HEK293 (cell line): ENCODE measurements at regions not wholly inside any gene's neighbourhood (a gene's known extent, or its start where the extent isn't known, plus 50 kb on each side); places are given as distances from the start of the nearest gene placed in this dataset.

ENCODE experiments used
- CTCF ChIA-PET: fragments of 350-600 bp; formaldehyde crosslinking; extraction: SDS; loops from one replicate; lab custom pipeline; 2021; ENCODE audit warnings: antibody characterized with exemption; lab: Yijun Ruan, JAX
- POLR2A ChIA-PET: fragments of 300-600 bp; formaldehyde crosslinking; extraction: SDS; loops from one replicate; lab custom pipeline; 2020; ENCODE audit warnings: antibody characterized with exemption, inconsistent platforms; lab: Yijun Ruan, JAX
- H3K27ac ChIP-seq: fragments of 200-500 bp; sonication (Bioruptor generic); 2 replicates; pipeline ENCODE4 v1.5.1; 2014; ENCODE audit warnings: low read depth, low read length, control low read depth, inconsistent platforms; ENCODE audit errors: extremely low read depth
- H3K36me3 ChIP-seq, 2 experiments: fragments of 200-500 bp in 1 of 2; sonication (Bioruptor generic) in 1 of 2; 1 replicate in 1 of 2; 2 replicates in 1 of 2; pipeline ENCODE4 v1.5.1; 2014 to 2017; ENCODE audit warnings: inconsistent platforms in 2 of 2, low read length in 2 of 2; ENCODE audit not compliant: control insufficient read depth in 2 of 2, insufficient read depth in 1 of 2
- H3K4me1 ChIP-seq: fragments of 200-500 bp; sonication (Bioruptor generic); 2 replicates; pipeline ENCODE4 v1.5.1; 2014; ENCODE audit warnings: mild to moderate bottlenecking, low read length, inconsistent platforms; ENCODE audit not compliant: control insufficient read depth, insufficient read depth
- H3K4me3 ChIP-seq: 2 replicates; pipeline ENCODE4 v1.5.1; 2011; ENCODE audit warnings: low read depth, mild to moderate bottlenecking, control low read depth, low read length, moderate library complexity
- H3K9me3 ChIP-seq: fragments of 200-500 bp; sonication (Bioruptor generic); 2 replicates; pipeline ENCODE4 v1.5.1; 2014; ENCODE audit warnings: low read depth, low read length, inconsistent platforms; ENCODE audit not compliant: control insufficient read depth, insufficient read depth
- EGR2 ChIP-seq: fragments of 450-650 bp; formaldehyde crosslinking; IDR thresholded peaks from 2 replicates; pipeline ENCODE4 v1.5.1; 2016; ENCODE audit warnings: low read depth, missing biosample characterization, missing genetic modification characterization
- KLF10 ChIP-seq: fragments of 450-650 bp; IDR thresholded peaks from 2 replicates; pipeline ENCODE4 v1.5.1; 2018; ENCODE audit warnings: missing biosample characterization, mild to moderate bottlenecking, missing genetic modification characterization
- KLF9 ChIP-seq: fragments of 450-650 bp; formaldehyde crosslinking; IDR thresholded peaks from 2 replicates; pipeline ENCODE4 v1.5.1; 2016; ENCODE audit warnings: missing biosample characterization, missing genetic modification characterization, low read depth
- OSR2 ChIP-seq: fragments of 450-650 bp; formaldehyde crosslinking; IDR thresholded peaks from 2 replicates; pipeline ENCODE4 v1.5.1; 2016; ENCODE audit warnings: missing biosample characterization, missing genetic modification characterization
- SALL2 ChIP-seq: fragments of 450-650 bp; formaldehyde crosslinking; IDR thresholded peaks from 2 replicates; pipeline ENCODE4 v1.5.0; 2017; ENCODE audit warnings: missing biosample characterization, mild to moderate bottlenecking, missing genetic modification characterization, borderline replicate concordance
- SCRT1 ChIP-seq: fragments of 450-650 bp; formaldehyde crosslinking; IDR thresholded peaks from 2 replicates; pipeline ENCODE4 v1.5.1; 2016; ENCODE audit warnings: missing biosample characterization, missing genetic modification characterization, borderline replicate concordance
- SCRT2 ChIP-seq: fragments of 450-650 bp; formaldehyde crosslinking; IDR thresholded peaks from 2 replicates; pipeline ENCODE4 v1.5.1; 2016; ENCODE audit warnings: missing biosample characterization, missing genetic modification characterization
- SP7 ChIP-seq: fragments of 450-650 bp; formaldehyde crosslinking; IDR thresholded peaks from 2 replicates; pipeline ENCODE4 v1.5.1; 2016; ENCODE audit warnings: missing biosample characterization, missing genetic modification characterization
- ZFP69B ChIP-seq: fragments of 450-650 bp; formaldehyde crosslinking; IDR thresholded peaks from 2 replicates; pipeline ENCODE4 v1.5.1; 2016; ENCODE audit warnings: missing biosample characterization, missing genetic modification characterization
- ZNF10 ChIP-seq: fragments of 450-650 bp; formaldehyde crosslinking; IDR thresholded peaks from 2 replicates; pipeline ENCODE4 v1.5.1; 2017; ENCODE audit warnings: missing biosample characterization, missing genetic modification characterization
- ZNF133 ChIP-seq: fragments of 450-650 bp; formaldehyde crosslinking; IDR thresholded peaks from 2 replicates; pipeline ENCODE4 v1.5.1; 2016; ENCODE audit warnings: missing biosample characterization, missing genetic modification characterization
- ZNF175 ChIP-seq: fragments of 450-650 bp; formaldehyde crosslinking; IDR thresholded peaks from 2 replicates; pipeline ENCODE4 v1.5.1; 2016; ENCODE audit warnings: missing biosample characterization, missing genetic modification characterization
- ZNF214 ChIP-seq: fragments of 450-650 bp; formaldehyde crosslinking; IDR thresholded peaks from 2 replicates; pipeline ENCODE4 v1.5.1; 2017; ENCODE audit warnings: missing biosample characterization, mild to moderate bottlenecking, missing genetic modification characterization, borderline replicate concordance
- ZNF23 ChIP-seq: fragments of 450-650 bp; formaldehyde crosslinking; IDR thresholded peaks from 2 replicates; pipeline ENCODE4 v1.5.1; 2016; ENCODE audit warnings: missing biosample characterization, missing genetic modification characterization, borderline replicate concordance
- ZNF280C ChIP-seq: fragments of 450-650 bp; formaldehyde crosslinking; IDR thresholded peaks from 2 replicates; pipeline ENCODE4 v1.5.1; 2016; ENCODE audit warnings: missing biosample characterization, missing genetic modification characterization
- ZNF350 ChIP-seq: fragments of 450-650 bp; formaldehyde crosslinking; IDR thresholded peaks from 2 replicates; pipeline ENCODE4 v1.5.0; 2017; ENCODE audit warnings: missing biosample characterization, mild to moderate bottlenecking, missing genetic modification characterization
- ZNF416 ChIP-seq: fragments of 450-650 bp; formaldehyde crosslinking; IDR thresholded peaks from 2 replicates; pipeline ENCODE4 v1.5.1; 2016; ENCODE audit warnings: missing biosample characterization, missing genetic modification characterization
- ZNF433 ChIP-seq: fragments of 450-650 bp; formaldehyde crosslinking; IDR thresholded peaks from 2 replicates; pipeline ENCODE4 v1.5.1; 2016; ENCODE audit warnings: missing biosample characterization, missing genetic modification characterization, low read depth
- ZNF529 ChIP-seq: fragments of 450-650 bp; formaldehyde crosslinking; IDR thresholded peaks from 2 replicates; pipeline ENCODE4 v1.5.1; 2017; ENCODE audit warnings: missing genetic modification characterization, missing biosample characterization; ENCODE audit not compliant: insufficient replicate concordance
- ZNF585B ChIP-seq: fragments of 450-650 bp; formaldehyde crosslinking; IDR thresholded peaks from 2 replicates; pipeline ENCODE4 v1.5.1; 2016; ENCODE audit warnings: missing biosample characterization, missing genetic modification characterization
- ZNF624 ChIP-seq: fragments of 450-650 bp; formaldehyde crosslinking; IDR thresholded peaks from 2 replicates; pipeline ENCODE4 v1.5.1; 2017; ENCODE audit warnings: missing biosample characterization, missing genetic modification characterization
- ZNF654 ChIP-seq: fragments of 450-650 bp; formaldehyde crosslinking; IDR thresholded peaks from 2 replicates; pipeline ENCODE4 v1.5.1; 2016; ENCODE audit warnings: low read depth, missing biosample characterization, missing genetic modification characterization
- ZNF658 ChIP-seq: fragments of 450-650 bp; formaldehyde crosslinking; IDR thresholded peaks from 2 replicates; pipeline ENCODE4; 2016; ENCODE audit warnings: missing biosample characterization, missing genetic modification characterization
- ZNF768 ChIP-seq: fragments of 450-650 bp; formaldehyde crosslinking; IDR thresholded peaks from 2 replicates; pipeline ENCODE4 v1.5.1; 2018; ENCODE audit warnings: missing biosample characterization, mild to moderate bottlenecking, missing genetic modification characterization
- ZNF776 ChIP-seq: fragments of 450-650 bp; formaldehyde crosslinking; IDR thresholded peaks from 2 replicates; pipeline ENCODE4 v1.5.0; 2017; ENCODE audit warnings: missing biosample characterization, missing genetic modification characterization, borderline replicate concordance
- TF ChIP-seq, protein P1 (sequence below): fragments of 450-650 bp; formaldehyde crosslinking; IDR thresholded peaks from 2 replicates; pipeline ENCODE4 v1.5.0; 2017; ENCODE audit warnings: missing biosample characterization, missing genetic modification characterization, borderline replicate concordance

- TF ChIP-seq ZNF10 (no peak), ZNF433 (tag by site-specific recombination) (no peak), SCRT2 (peak; percentile 46), OSR2 (tag by site-specific recombination) (no peak), KLF9 (tag by site-specific recombination) (no peak)
These were observed 177.9 kb upstream of the ZNF184 start (continued) for GRCh38 chr6:27650620-27651370.

DNA sequence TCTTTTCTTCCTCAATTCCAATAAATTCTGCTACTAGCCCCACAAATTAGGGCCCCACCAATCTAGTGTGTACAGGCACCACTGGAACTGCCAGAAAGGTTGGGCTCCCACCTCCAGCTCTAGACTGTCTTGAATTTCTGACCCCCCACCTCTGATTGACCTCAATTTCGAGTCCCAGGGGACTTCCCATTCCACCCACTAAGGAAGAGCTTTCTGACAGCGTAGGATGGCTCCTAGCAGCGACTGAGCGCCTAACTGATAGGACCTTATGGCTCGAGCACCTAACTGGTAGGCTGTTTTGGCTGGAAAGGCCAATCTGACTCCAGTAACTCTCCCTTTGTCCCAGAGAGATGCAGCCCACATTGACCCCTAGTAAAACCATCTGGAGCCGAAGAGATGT is 171.6 kb upstream of the ZNF184 start:
- H3K4me1 ChIP-seq, result no peaks in the 10 kb centered on the region
- no peak overlapping the region for H3K27ac ChIP-seq
- CTCF ChIA-PET, result interaction anchor here (0.6 to 2.0 kb wide), 4 partner anchors 12 to 29 kb away, joined by 3 to 8 read pairs (median 4); no protein-coding TSS in a partner anchor
- TF ChIP-seq ZNF624 (no peak), SALL2 (tag by site-specific recombination) (no peak), ZNF529 (tag by site-specific recombination) (no peak), ZFP69B (no peak), ZNF768 (no peak), EGR2 (tag by site-specific recombination) (peak; percentile 56; the same call in 1 of the 2 replicates)
- TF ChIP-seq, protein P1, sequence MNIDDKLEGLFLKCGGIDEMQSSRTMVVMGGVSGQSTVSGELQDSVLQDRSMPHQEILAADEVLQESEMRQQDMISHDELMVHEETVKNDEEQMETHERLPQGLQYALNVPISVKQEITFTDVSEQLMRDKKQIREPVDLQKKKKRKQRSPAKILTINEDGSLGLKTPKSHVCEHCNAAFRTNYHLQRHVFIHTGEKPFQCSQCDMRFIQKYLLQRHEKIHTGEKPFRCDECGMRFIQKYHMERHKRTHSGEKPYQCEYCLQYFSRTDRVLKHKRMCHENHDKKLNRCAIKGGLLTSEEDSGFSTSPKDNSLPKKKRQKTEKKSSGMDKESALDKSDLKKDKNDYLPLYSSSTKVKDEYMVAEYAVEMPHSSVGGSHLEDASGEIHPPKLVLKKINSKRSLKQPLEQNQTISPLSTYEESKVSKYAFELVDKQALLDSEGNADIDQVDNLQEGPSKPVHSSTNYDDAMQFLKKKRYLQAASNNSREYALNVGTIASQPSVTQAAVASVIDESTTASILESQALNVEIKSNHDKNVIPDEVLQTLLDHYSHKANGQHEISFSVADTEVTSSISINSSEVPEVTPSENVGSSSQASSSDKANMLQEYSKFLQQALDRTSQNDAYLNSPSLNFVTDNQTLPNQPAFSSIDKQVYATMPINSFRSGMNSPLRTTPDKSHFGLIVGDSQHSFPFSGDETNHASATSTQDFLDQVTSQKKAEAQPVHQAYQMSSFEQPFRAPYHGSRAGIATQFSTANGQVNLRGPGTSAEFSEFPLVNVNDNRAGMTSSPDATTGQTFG (tag by site-specific recombination), result no peak
- TF ChIP-seq, all 188 proteins: peak for 1
- Histone ChIP-seq H3K9me3 (no peaks in the 10 kb centered on the region), H3K36me3 (no peaks in the 10 kb centered on the region), H3K4me3 (no peak overlapping the region)
- POLR2A ChIA-PET, result no interaction called here

DNA sequence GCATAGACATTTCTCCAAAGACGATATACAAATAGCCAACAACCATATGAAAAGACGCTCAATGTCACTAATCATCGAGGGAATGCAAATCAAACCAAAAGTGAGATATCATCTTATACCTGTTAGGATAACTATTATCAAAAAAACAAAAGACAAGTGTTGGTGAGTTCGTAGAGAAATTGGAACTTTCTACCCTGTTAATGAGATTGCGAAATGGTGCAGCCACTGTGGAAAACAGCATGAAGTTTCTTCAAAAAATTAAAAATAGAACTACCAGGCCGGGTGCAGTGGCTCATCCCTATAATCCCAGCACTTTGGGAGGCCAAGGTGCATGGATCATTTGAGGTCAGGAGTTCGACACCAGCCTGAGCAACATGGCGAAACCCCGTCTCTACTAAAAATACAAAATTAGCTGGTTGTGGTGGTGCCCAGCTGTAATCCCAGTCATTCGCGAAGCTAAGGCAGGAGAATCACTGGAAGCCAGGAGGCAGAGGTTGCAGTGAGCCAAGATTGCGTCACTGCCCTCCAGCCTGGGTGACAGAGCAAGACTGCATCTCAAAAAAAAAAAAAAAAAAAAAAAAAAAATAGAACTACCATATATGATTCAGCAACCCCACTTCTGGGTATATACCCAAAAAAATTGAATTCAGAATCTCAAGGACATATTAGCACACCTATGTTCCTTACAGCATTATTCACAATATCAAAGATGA is 170.0 kb upstream of the ZNF184 start:
- Histone ChIP-seq H3K27ac (no peak overlapping the region), H3K4me3 (no peak overlapping the region), H3K4me1 (no peaks in the 10 kb centered on the region), H3K36me3 (no peaks in the 10 kb centered on the region), H3K9me3 (no peaks in the 10 kb centered on the region)
- CTCF ChIA-PET, result interaction anchor here (2.0 kb wide), 1 partner anchor 10 kb away, joined by 8 read pairs; no protein-coding TSS in a partner anchor
- POLR2A ChIA-PET, result interaction anchor here (0.7 kb wide), 1 partner anchor 12 kb away, joined by 5 read pairs; no protein-coding TSS in a partner anchor
- no peak for TF ChIP-seq SCRT1 (tag by site-specific recombination)
- TF ChIP-seq KLF10 (tag by site-specific recombination), result no peak
- no peak for TF ChIP-seq ZNF658 (tag by site-specific recombination)
- no peak for TF ChIP-seq ZNF23 (tag by site-specific recombination)
- TF ChIP-seq ZNF585B, result no peak
- no peak for TF ChIP-seq ZNF175 (tag by site-specific recombination)
- no peak for TF ChIP-seq ZNF133
- no peak for TF ChIP-seq ZNF654 (tag by site-specific recombination)
- TF ChIP-seq, protein P1 (tag by site-specific recombination), result no peak
- TF ChIP-seq ZNF416 (tag by site-specific recombination), result no peak
- TF ChIP-seq ZNF280C, result no peak
- no peak for TF ChIP-seq ZNF776
- no peak for TF ChIP-seq SP7 (tag by site-specific recombination)
- TF ChIP-seq ZNF350 (tag by site-specific recombination), result no peak
- TF ChIP-seq ZNF214 (tag by site-specific recombination), result no peak
